ENCODE measurements at regions not wholly inside any gene's neighbourhood (a gene's known extent, or its start where the extent isn't known, plus 50 kb on each side); places are given as distances from the start of the nearest gene placed in this dataset.
"Not testable (repeated sequence)": the region's sequence is repeated elsewhere in the genome, so short reads cannot be mapped to it uniquely, and the experiment has no call there.

DNA sequence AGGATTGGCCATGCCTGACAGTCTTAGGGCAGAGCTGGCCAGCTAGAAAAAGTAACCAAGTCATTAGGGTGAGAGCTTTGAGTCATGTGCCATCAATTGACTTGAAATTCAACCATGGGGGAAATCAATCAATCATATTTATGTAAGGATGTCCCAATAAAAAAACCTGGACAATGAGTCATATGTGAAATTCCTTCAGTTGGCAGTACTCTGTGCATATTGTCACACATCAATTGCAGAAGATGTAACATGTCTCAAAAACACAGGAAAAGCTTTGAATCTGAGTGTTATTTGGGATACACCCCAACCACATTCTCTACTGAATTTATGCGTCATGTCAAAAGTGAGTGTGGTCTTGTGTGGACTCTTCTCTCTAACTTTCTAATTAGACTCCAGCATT lies 1004.1 kb upstream of the NRXN1 start:
- Histone ChIP-seq H3K27ac (no peak overlapping the region), H3K36me3 (no peaks in the 10 kb centered on the region), H3K27me3 (no peaks in the 10 kb centered on the region), H3K4me1 (ENCODE audit: control insufficient read depth in 1 of 2, insufficient read depth in 1 of 2, low read depth in 1 of 2, low read length in 1 of 2) (no peaks in the 10 kb centered on the region), H3K9me3 (no peaks in the 10 kb centered on the region), H3K4me3 (ENCODE audit: low read depth in 1 of 2, low read length in 1 of 2) (no peak overlapping the region)
- TF ChIP-seq, protein P1, sequence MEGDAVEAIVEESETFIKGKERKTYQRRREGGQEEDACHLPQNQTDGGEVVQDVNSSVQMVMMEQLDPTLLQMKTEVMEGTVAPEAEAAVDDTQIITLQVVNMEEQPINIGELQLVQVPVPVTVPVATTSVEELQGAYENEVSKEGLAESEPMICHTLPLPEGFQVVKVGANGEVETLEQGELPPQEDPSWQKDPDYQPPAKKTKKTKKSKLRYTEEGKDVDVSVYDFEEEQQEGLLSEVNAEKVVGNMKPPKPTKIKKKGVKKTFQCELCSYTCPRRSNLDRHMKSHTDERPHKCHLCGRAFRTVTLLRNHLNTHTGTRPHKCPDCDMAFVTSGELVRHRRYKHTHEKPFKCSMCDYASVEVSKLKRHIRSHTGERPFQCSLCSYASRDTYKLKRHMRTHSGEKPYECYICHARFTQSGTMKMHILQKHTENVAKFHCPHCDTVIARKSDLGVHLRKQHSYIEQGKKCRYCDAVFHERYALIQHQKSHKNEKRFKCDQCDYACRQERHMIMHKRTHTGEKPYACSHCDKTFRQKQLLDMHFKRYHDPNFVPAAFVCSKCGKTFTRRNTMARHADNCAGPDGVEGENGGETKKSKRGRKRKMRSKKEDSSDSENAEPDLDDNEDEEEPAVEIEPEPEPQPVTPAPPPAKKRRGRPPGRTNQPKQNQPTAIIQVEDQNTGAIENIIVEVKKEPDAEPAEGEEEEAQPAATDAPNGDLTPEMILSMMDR (IDR thresholded peaks at IDR 0.05): no peak

DNA sequence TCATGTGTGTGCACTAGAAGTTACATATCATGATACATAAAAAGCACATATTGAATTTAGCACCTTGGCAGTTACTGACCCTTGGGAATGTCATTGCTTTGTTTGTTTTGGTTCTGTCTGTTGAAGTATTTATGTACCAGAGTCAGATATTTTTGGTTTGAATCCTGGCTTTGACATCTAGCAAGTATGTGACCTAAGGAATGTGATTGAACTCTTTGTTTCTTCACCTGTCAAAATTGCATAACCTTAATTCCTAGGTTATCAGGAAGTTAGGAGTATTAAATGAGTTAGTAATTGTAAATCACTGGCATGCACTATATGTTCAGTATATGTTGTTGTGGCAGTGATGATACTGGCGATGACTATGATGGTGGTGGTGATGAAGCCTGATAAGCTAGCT lies 1003.5 kb upstream of the NRXN1 start:
- Histone ChIP-seq H3K36me3 (no peaks in the 10 kb centered on the region), H3K27me3 (no peaks in the 10 kb centered on the region), H3K4me1 (ENCODE audit: control insufficient read depth in 1 of 2, insufficient read depth in 1 of 2, low read depth in 1 of 2, low read length in 1 of 2) (no peaks in the 10 kb centered on the region), H3K27ac (no peak overlapping the region), H3K9me3 (no peaks in the 10 kb centered on the region), H3K4me3 (ENCODE audit: low read depth in 1 of 2, low read length in 1 of 2) (no peak overlapping the region)
- TF ChIP-seq, protein P1 (IDR thresholded peaks at IDR 0.05): no peak

DNA sequence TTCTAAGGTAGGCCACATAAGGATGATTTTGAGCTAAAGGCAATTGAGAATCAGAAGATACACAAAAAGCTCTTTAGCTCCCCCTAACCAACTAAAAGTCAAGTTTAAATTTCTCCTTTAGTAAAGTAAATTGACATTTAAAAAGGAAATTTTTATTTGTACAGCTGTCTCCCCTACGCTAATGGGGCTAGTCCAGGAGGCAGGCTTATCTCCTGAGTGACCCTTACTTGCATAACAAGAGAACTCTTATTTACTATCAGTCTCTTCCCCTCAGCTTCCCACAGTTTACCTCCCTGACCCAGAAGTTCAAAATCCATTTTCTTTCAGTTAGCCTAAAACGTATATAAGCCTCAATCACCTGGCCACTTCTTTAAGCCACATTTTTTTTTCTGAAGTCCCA lies 1002.8 kb upstream of the NRXN1 start:
- Histone ChIP-seq H3K27me3 (no peaks in the 10 kb centered on the region), H3K4me1 (ENCODE audit: control insufficient read depth in 1 of 2, insufficient read depth in 1 of 2, low read depth in 1 of 2, low read length in 1 of 2) (no peaks in the 10 kb centered on the region), H3K9me3 (no peaks in the 10 kb centered on the region), H3K36me3 (no peaks in the 10 kb centered on the region), H3K4me3 (ENCODE audit: low read depth in 1 of 2, low read length in 1 of 2) (no peak overlapping the region), H3K27ac (no peak overlapping the region)
- TF ChIP-seq, protein P1 (IDR thresholded peaks at IDR 0.05): no peak

DNA sequence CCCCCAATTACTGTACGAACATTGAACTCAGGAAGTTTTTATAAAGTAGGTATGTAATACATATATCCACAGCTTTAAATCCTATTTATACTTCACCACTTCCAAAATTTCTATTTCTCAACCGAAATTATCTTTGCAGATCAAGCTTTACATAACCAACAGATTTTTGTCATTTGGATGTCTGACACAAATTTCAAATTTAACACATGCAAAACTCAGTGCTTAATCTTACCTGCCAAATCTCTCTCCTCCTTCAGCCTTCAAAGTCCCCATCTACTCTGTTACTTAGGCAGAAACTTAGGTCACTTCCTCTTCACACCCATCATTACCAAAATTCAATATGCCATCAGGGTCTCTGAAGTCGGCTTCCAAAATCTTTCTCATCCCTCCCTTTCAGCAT lies 990.1 kb upstream of the NRXN1 start:
- no peak overlapping the region for H3K27ac ChIP-seq
- TF ChIP-seq, protein P1 (IDR thresholded peaks at IDR 0.05): no peak
- H3K9me3 ChIP-seq: no peaks in the 10 kb centered on the region
- H3K4me3 ChIP-seq (ENCODE audit: low read depth in 1 of 2, low read length in 1 of 2): no peak overlapping the region
- no peaks in the 10 kb centered on the region for H3K4me1 ChIP-seq (ENCODE audit: control insufficient read depth in 1 of 2, insufficient read depth in 1 of 2, low read depth in 1 of 2, low read length in 1 of 2)
- no peaks in the 10 kb centered on the region for H3K36me3 ChIP-seq
- no peaks in the 10 kb centered on the region for H3K27me3 ChIP-seq

DNA sequence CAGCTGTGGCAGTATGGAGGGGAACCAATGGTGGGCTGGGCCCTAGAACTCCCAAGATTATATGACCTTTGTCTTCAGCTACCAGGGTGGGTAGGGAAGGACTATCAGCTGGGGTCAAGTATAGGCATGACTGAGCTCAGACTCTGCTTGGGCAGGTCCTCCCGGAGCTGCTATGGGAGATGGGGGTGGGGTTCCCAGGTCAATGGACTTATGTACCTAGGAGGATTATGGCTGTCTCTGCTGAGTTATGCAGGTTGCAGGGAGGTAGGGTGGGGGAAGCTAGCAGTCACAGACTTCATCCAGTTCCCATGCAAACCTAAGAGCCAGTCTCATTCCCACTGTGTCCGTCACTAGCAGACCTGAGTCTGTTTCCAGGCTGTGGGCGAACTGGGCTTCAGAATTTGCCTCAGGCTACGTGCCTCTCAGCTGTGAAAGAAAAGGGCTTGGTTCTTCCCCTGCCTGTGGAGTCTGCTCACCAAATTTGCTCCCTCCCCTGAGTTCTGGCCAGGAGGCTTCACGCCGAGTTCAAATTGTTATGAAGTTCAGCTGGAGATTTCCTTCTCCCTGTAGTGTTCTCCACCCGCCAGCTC lies 985.8 kb upstream of the NRXN1 start:
- Histone ChIP-seq H3K36me3 (no peaks in the 10 kb centered on the region), H3K4me3 (ENCODE audit: low read depth in 1 of 2, low read length in 1 of 2) (no peak overlapping the region), H3K4me1 (ENCODE audit: control insufficient read depth in 1 of 2, insufficient read depth in 1 of 2, low read depth in 1 of 2, low read length in 1 of 2) (no peaks in the 10 kb centered on the region), H3K27ac (no peak overlapping the region), H3K27me3 (no peaks in the 10 kb centered on the region), H3K9me3 (no peaks in the 10 kb centered on the region)
- TF ChIP-seq, protein P1 (IDR thresholded peaks at IDR 0.05): no peak

DNA sequence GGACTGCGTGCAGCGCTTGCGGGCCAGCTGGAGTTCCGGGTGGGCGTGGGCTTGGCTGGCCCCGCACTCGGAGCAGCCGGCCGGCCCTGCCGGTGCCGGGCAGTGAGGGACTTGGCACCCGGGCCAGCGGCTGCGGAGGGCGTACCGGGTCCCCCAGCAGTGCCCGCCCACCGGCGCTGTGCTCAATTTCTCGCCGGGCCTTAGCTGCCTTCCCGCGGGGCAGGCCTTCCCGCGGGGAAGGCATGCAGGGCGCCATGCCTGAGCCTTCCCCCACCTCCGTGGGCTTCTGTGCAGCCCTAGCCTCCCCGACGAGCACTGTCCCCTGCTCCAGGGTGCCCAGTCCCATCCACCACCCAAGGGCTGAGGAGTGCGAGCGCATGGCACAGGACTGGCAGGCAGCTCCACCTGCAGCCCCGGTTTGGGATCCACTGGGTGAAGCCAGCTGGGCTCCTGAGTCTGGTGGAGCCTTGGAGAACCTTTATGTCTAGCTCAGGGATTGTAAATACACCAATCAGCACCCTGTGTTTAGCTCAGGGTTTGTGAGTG lies 975.0 kb upstream of the NRXN1 start:
- not testable (repeated sequence) for H3K36me3 ChIP-seq; H3K9me3 ChIP-seq; H3K27ac ChIP-seq; H3K4me3 ChIP-seq (ENCODE audit: low read depth in 1 of 2, low read length in 1 of 2); H3K27me3 ChIP-seq; H3K4me1 ChIP-seq (ENCODE audit: control insufficient read depth in 1 of 2, insufficient read depth in 1 of 2, low read depth in 1 of 2, low read length in 1 of 2)
